H1 (cell line): ENCODE measurements at regions not wholly inside any gene's neighbourhood (a gene's known extent, or its start where the extent isn't known, plus 50 kb on each side); places are given as distances from the start of the nearest gene placed in this dataset.

Experiments
- CTCF ChIA-PET: fragments of 300-600 bp; sonication (Branson Sonifier 250); formaldehyde crosslinking; loops from one replicate; lab custom pipeline; 2021; ENCODE audit not compliant: partially characterized antibody; lab: Charles Lee
- POLR2A ChIA-PET: fragments of 300-600 bp; sonication (Branson Sonifier 250); formaldehyde crosslinking; loops from one replicate; lab custom pipeline; 2021; ENCODE audit warnings: inconsistent platforms; ENCODE audit not compliant: partially characterized antibody; lab: Charles Lee
- DNase-seq, 2 experiments: peaks; one replicate each; pipeline versions ENCODE4 v3.0.0 to v3.0.0-alpha.2; 2010 to 2022; ENCODE audit warnings: low spot score in 2 of 2, low read depth in 1 of 2, mixed read lengths in 1 of 2
- FAIRE-seq: peaks from 2 replicates; lab custom pipeline; 2011; peaks lifted over from hg19 to GRCh38; lab: Jason Lieb, UNC
- H2AFZ ChIP-seq: 2 replicates; pipeline ENCODE4 v1.8.1; 2012; ENCODE audit warnings: low read length, inconsistent platforms
- H2AK5ac ChIP-seq: 2 replicates; pipeline ENCODE4 v1.6.1; 2013; ENCODE audit warnings: low read depth, low read length
- H2BK120ac ChIP-seq: replicated peaks from 2 replicates; pipeline ENCODE3; 2013; ENCODE audit warnings: low read depth, low read length, inconsistent platforms
- H2BK12ac ChIP-seq: 2 replicates; pipeline ENCODE4 v1.6.1; 2013; ENCODE audit warnings: low read depth, low read length
- H2BK15ac ChIP-seq: 2 replicates; pipeline ENCODE4 v1.6.1; 2013; ENCODE audit warnings: low read length
- H2BK20ac ChIP-seq: 2 replicates; pipeline ENCODE4 v1.6.1; 2013; ENCODE audit warnings: low read length
- H2BK5ac ChIP-seq: 2 replicates; pipeline ENCODE4 v1.6.1; 2013; ENCODE audit warnings: low read depth, low read length
- H3K14ac ChIP-seq: 2 replicates; pipeline ENCODE4 v1.6.1; 2013; ENCODE audit warnings: inconsistent platforms; ENCODE audit not compliant: insufficient read length
- H3K18ac ChIP-seq: 2 replicates; pipeline ENCODE4 v1.6.1; 2013; ENCODE audit warnings: low read length; ENCODE audit errors: extremely low read depth
- H3K23ac ChIP-seq: 2 replicates; pipeline ENCODE4 v1.6.1; 2013; ENCODE audit warnings: inconsistent platforms; ENCODE audit not compliant: insufficient read length
- H3K23me2 ChIP-seq: 2 replicates; pipeline ENCODE4 v1.6.1; 2013; ENCODE audit warnings: low read depth, low read length
- H3K27ac ChIP-seq: 2 replicates; pipeline ENCODE4 v1.6.1; 2011; ENCODE audit warnings: low read depth, low read length, inconsistent platforms
- H3K27me3 ChIP-seq, 4 experiments: replicated peaks in 1 of 4; 1 replicate in 1 of 4; 2 replicates in 3 of 4; pipeline versions ENCODE4 v1.6.1 to v1.8.1; 2011 to 2013; ENCODE audit warnings: low read length in 3 of 4, mild to moderate bottlenecking in 3 of 4, inconsistent platforms in 2 of 4, mixed read lengths in 2 of 4, moderate library complexity in 1 of 4; ENCODE audit not compliant: control insufficient read depth in 3 of 4, insufficient read depth in 3 of 4; ENCODE audit errors: extremely low read depth in 1 of 4
- H3K36me3 ChIP-seq, 4 experiments: 2 replicates each; pipeline versions ENCODE4 v1.6.1 to v1.8.1; 2011 to 2013; ENCODE audit warnings: mild to moderate bottlenecking in 4 of 4, low read length in 3 of 4, moderate library complexity in 2 of 4, control low read depth in 1 of 4, inconsistent platforms in 1 of 4; ENCODE audit not compliant: insufficient read depth in 4 of 4, control insufficient read depth in 2 of 4
- H3K4ac ChIP-seq: replicated peaks from 2 replicates; pipeline ENCODE3; 2013; ENCODE audit warnings: low read length, low read depth, mixed read lengths, inconsistent platforms; ENCODE audit not compliant: insufficient read length
- H3K4me1 ChIP-seq, 4 experiments: replicated peaks in 1 of 4; 1 replicate in 1 of 4; 2 replicates in 3 of 4; pipeline versions ENCODE4 v1.6.1 to v1.8.1; 2011 to 2013; ENCODE audit warnings: low read length in 3 of 4, inconsistent platforms in 2 of 4, mixed read lengths in 1 of 4; ENCODE audit not compliant: insufficient read depth in 4 of 4, control insufficient read depth in 3 of 4
- H3K4me2 ChIP-seq, 2 experiments: 2 replicates each; pipeline versions ENCODE4 v1.6.1 to v1.8.1; 2011 to 2013; ENCODE audit warnings: low read depth in 2 of 2, low read length in 2 of 2, control low read depth in 1 of 2, inconsistent platforms in 1 of 2, mild to moderate bottlenecking in 1 of 2; ENCODE audit not compliant: insufficient read depth in 1 of 2
- H3K4me3 ChIP-seq, 4 experiments: fragments of 200-600, 300-600 bp in 1 of 4; sonication (generic), shearing (Covaris generic), sonication (Bioruptor Twin) in 1 of 4; 2 replicates each; pipeline versions ENCODE4 v1.5.1 to v1.8.1; 2011 to 2016; ENCODE audit warnings: low read length in 4 of 4, low read depth in 3 of 4, control low read depth in 2 of 4, inconsistent platforms in 2 of 4, mild to moderate bottlenecking in 2 of 4, mixed read lengths in 1 of 4, moderate library complexity in 1 of 4; ENCODE audit not compliant: insufficient read depth in 2 of 4; ENCODE audit errors: extremely low read depth in 1 of 4
- H3K56ac ChIP-seq: replicated peaks from 2 replicates; pipeline ENCODE3; 2013; ENCODE audit warnings: low read depth, mild to moderate bottlenecking, mixed read lengths, low read length, inconsistent platforms; ENCODE audit not compliant: insufficient read length
- H3K79me1 ChIP-seq: 2 replicates; pipeline ENCODE4 v1.6.1; 2013; ENCODE audit warnings: low read depth, low read length, control low read depth
- H3K79me2 ChIP-seq, 2 experiments: 2 replicates each; pipeline versions ENCODE4 v1.6.1 to v1.8.1; 2012 to 2013; ENCODE audit warnings: low read length in 2 of 2, mild to moderate bottlenecking in 2 of 2, inconsistent platforms in 1 of 2; ENCODE audit not compliant: insufficient read depth in 2 of 2, control insufficient read depth in 1 of 2
- H3K9ac ChIP-seq, 4 experiments: replicated peaks in 1 of 4; 1 replicate in 1 of 4; 2 replicates in 3 of 4; pipeline versions ENCODE4 v1.6.1 to v1.8.1; 2011 to 2013; ENCODE audit warnings: low read depth in 3 of 4, low read length in 3 of 4, control low read depth in 2 of 4, mild to moderate bottlenecking in 2 of 4, moderate library complexity in 2 of 4, inconsistent platforms in 1 of 4; ENCODE audit errors: extremely low read depth in 1 of 4
- H3K9me3 ChIP-seq, 2 experiments: 2 replicates each; pipeline versions ENCODE4 v1.6.1 to v1.8.1; 2012 to 2013; ENCODE audit warnings: mild to moderate bottlenecking in 2 of 2, moderate library complexity in 2 of 2, control low read depth in 1 of 2, inconsistent platforms in 1 of 2, low read depth in 1 of 2, low read length in 1 of 2, mixed read lengths in 1 of 2; ENCODE audit not compliant: insufficient read depth in 2 of 2
- H4K20me1 ChIP-seq, 2 experiments: replicated peaks in 1 of 2; 2 replicates each; pipeline versions ENCODE3 to v1.8.1; 2011 to 2013; ENCODE audit warnings: inconsistent platforms in 2 of 2, low read length in 2 of 2, mild to moderate bottlenecking in 1 of 2; ENCODE audit not compliant: insufficient read depth in 2 of 2, control insufficient read depth in 1 of 2
- H4K5ac ChIP-seq: 2 replicates; pipeline ENCODE4 v1.6.1; 2013; ENCODE audit warnings: low read length, low read depth, mixed read lengths, inconsistent platforms; ENCODE audit not compliant: insufficient read length
- H4K8ac ChIP-seq: 2 replicates; pipeline ENCODE4 v1.8.0; 2013; ENCODE audit warnings: mild to moderate bottlenecking, moderate library complexity, low read length, inconsistent platforms; ENCODE audit not compliant: insufficient read depth; ENCODE audit errors: extremely low read depth
- H4K91ac ChIP-seq: replicated peaks from 2 replicates; pipeline ENCODE3; 2013; ENCODE audit warnings: low read length, mixed read lengths, inconsistent platforms; ENCODE audit not compliant: insufficient read length
- EP300 ChIP-seq, 2 experiments: IDR thresholded peaks; 1 replicate in 1 of 2; 2 replicates in 1 of 2; pipeline ENCODE4 v1.6.1; 2011 to 2012; ENCODE audit warnings: low read depth in 2 of 2, low read length in 2 of 2, mild to moderate bottlenecking in 2 of 2, borderline replicate concordance in 1 of 2, inconsistent platforms in 1 of 2, moderate library complexity in 1 of 2
- TAF7 ChIP-seq: optimal IDR thresholded peaks from 2 replicates; pipeline ENCODE3; 2011; ENCODE audit warnings: low read depth, mild to moderate bottlenecking, inconsistent platforms, low read length, moderate library complexity, borderline replicate concordance
- WGBS, 2 experiments: shearing (Covaris generic) in 1 of 2; methylation state at CpG; one replicate each; pipeline versions ENCODE4 v1.1.6 to v1.1.7; 2013 to 2015; ENCODE audit warnings: low lambda C conversion rate in 2 of 2, mixed read lengths in 2 of 2, inconsistent platforms in 1 of 2, low coverage in 1 of 2, missing lambda C conversion rate in 1 of 2; ENCODE audit not compliant: insufficient replicate concordance in 2 of 2, insufficient coverage in 1 of 2, insufficient read length in 1 of 2; ENCODE audit errors: extremely low coverage in 1 of 2, missing lambda C conversion rate in 1 of 2; 5-methylcytosine and 5-hydroxymethylcytosine counted together

- POLR2A ChIA-PET, result no interaction called here
- Histone ChIP-seq H3K23ac (no peak overlapping the region), H3K9me3 (no peaks in the 10 kb centered on the region), H3K4me1 (no peaks in the 10 kb centered on the region; a peak in 1 of 7 replicates), H3K18ac (no peak overlapping the region), H3K36me3 (no peaks in the 10 kb centered on the region), H2BK12ac (no peak overlapping the region), H3K79me2 (no peaks in the 10 kb centered on the region), H3K27me3 (no peaks in the 10 kb centered on the region), H3K9ac (no peak overlapping the region), H4K91ac (no peak overlapping the region), H3K79me1 (no peaks in the 10 kb centered on the region), H3K4me3 (no peak overlapping the region), H2AFZ (no peak overlapping the region), H2BK15ac (no peak overlapping the region), H3K23me2 (no peaks in the 10 kb centered on the region), H3K56ac (no peak overlapping the region), H4K20me1 (no peaks in the 10 kb centered on the region), H2BK20ac (no peak overlapping the region), H2BK5ac (no peak overlapping the region), H3K14ac (no peak overlapping the region), H3K27ac (no peak overlapping the region), H2BK120ac (no peak overlapping the region), H3K4me2 (no peak overlapping the region), H2AK5ac (no peak overlapping the region), H4K5ac (no peak overlapping the region), H3K4ac (no peak overlapping the region), H4K8ac (no peak overlapping the region)
- WGBS, 2 experiments, result 93% methylated on average over 2 of the region's 2 CpGs; no CpG with 5 or more reads in 1 of the 2 experiments
- no peak for DNase-seq
- CTCF ChIA-PET, result interaction anchor here (0.9 kb wide), 1 partner anchor 8 kb away, joined by 4 read pairs; no protein-coding TSS in a partner anchor
- no peak for FAIRE-seq
- TF ChIP-seq EP300 (IDR thresholded peaks at IDR 0.05; ENCODE audit: borderline replicate concordance in 1 of 2, low read depth in 2 of 2, low read length in 2 of 2) (no peak), TAF7 (no peak)
Measured at GRCh38 chr16:49003022-49003421, 278.6 kb downstream of the CBLN1 start.
